H4 (cell line): ENCODE measurements at regions not wholly inside any gene's neighbourhood (a gene's known extent, or its start where the extent isn't known, plus 50 kb on each side); places are given as distances from the start of the nearest gene placed in this dataset.
A peak's percentile ranks its signal among the peaks of the same experiment; 100 is the strongest.

Experiments
- DNase-seq: peaks from one replicate; pipeline ENCODE4 v3.0.0-alpha.2; 2015; ENCODE audit warnings: low spot score

DNA sequence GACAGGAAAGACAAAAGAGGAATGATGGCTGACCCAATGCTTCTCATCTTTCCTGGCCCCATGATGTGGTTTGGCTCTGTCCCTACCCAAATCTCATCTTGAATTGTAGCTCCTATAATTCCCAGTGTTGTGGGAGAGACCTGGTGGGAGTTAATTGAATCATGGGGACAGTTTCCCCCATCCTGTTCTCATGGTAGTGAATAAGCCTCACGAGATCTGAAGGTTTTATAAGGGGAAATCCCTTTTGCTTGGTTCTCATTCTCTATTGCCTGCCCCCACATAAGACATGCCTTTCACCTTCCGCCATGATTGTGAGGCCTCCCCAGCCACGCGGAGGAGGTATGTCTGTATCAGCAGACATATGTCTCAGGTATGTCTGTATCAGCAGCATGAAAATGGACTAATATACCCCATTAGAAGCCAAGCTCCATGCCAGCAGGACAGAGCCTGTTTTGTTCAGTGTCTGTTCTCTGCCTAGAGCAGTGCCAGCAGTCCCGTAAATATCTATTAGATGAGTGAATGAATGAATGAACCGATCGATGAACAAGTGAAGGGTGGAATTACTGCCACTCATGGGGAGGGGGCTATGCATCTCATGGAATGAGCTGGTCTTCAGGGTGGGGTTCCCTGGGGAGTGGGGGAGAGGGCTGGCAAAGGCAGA lies 304.4 kb downstream of the SOX9 start:
- no peak for DNase-seq

DNA sequence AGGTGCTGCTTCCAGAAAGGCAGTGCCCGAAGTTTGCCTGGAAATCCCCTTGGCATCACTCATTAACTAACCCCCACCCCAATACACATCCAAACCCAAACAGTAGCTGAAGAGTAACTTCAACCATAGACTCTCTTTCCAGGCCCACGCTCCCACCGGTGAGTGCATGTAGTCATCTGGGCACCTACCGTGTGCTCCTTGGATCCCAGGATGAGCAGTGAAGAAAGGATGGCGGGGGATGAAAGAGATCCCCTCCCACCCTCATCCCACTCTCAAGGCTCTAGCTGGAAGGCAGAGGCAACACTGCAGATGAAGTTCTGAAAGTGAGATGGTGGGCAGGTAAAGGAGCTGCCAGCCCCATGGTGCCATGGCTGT lies 305.0 kb downstream of the SOX9 start:
- no peak for DNase-seq

DNA sequence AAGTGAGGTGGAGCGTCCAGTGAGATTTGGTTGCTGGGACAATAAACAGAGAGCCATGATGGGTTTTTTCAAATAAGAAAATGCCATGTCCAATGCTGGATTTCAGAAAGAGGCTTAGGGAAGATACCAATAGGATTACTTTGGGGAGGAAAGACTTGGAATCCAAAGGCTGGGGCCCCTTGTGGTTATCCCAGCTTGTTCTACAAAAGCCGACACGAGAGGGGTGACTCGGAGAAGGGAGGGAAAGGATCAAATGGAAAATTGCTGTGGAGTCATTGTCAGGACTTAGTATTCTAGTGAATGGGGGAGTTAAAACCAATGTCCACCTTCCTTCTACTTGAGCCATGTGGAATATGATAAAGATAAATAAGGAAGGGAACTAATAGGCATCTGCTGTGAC lies 305.5 kb downstream of the SOX9 start:
- no peak for DNase-seq

DNA sequence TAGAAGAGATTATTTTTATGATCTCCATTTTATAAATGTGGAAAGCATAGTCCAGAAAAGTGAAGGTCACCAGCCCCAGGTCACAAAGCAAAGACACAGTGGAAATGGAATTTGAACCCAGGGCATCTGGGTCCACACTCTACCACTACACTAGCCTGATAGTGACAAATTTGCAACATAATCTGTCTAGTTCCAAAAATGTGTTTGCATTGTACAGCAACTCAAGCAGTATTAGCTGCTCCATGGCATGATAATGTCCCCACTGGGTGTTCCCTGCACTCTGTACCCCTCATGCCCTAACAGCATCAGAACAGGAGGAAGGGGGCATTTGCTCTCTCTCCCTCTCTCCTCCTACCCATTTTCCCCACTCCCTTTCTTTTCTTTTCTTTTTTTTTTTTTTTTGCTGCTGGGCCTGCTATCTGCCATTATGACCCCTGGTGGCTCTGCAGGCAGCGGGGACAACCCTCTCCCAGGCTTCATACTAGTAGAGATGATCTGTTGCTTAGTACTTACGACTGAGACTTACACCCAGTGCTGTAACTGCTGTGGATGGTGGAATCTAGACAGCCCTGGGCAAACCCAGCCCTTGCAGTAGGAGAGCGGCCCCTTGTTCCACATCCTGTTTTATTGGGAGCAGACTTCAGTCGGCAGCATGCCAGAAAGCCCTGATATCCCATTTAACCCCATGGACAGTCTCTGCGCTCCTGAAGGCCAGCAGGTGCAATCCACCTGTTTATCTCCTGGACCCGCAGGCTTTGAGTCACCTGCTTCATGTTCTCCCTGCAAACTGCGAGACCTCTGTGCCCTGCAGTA lies 306.3 kb downstream of the SOX9 start:
- DNase-seq = no peak

DNA sequence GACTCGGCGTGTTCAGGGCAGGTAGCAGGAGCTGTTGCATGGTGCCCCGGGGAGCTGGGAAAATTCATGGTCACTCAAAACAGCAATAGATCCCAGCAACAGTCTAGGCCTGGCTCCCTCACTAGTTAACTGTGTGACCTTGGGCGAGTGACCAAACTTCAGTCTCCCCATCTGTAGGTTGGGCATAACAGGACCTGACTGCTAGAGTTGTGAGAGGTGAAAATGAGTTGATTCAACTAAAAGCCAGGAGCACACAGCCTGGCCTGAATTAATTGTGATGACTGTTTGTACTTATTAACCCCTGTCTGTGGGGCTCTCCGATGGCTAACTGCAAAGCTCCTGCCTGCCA lies 306.9 kb downstream of the SOX9 start:
- no peak for DNase-seq

DNA sequence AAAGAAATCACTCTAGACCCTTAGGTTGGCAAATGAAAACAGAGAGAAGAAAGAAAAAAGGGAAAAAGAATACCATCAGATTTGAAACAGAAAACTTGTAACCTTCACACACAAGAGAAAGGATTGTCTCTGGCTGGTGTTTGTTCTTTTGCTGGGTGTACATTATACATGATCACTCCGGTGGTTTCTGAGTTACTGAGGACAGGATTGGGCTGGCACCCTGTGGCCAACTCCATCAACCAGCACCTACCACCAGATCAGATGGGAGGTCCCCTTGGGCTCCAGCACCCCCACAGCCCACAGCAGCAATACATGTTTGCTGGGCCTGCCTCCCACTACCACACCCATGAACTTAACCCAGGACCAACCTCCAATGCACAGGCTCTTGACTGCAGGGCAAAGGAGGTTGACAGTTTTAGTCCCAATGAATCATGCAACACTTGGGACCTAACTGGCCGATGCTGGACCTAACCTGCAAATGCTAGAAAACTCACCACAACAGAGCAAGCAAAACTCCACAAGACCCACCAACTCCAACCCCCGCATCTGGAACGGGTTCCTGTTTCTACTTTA lies 308.3 kb downstream of the SOX9 start:
- DNase-seq = no peak

DNA sequence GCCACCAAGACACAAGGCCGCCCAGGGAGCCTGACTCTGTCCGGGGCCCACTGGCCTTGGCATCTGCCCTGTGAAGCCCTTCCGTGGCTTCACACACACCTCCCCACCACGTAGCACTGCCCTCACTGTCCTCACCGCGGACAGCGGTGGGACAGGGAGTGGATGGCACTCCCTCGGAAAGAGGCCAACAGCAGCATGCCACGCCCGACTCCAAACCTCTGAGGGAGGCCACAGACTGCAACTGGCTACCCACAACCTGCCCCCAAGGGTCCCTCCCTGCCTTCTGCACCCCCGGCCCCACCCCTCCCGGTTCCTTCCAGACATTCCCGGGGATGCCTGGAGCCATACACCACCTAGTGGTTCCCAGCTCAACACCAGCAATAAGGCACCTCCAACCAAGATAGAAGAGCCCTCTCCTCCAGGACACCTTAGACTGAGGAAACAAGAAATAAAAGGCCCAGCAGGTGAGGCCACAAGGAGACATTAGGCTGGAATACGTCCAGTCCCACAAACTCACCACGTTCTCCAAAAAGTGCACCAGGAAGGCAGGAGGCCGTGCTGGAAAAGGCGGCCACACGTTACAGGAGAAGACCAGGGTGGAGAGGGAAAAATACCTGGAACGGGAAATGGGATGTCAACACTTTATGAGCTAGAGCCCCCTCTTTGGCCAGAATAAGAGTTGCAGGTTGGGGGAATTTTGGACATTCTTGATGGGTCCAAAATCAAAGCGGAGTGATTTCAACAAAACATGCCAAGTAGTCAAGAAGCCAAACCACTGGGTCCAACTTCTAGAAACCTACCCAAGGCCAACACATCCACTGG lies 310.0 kb downstream of the SOX9 start:
- DNase-seq = no peak

DNA sequence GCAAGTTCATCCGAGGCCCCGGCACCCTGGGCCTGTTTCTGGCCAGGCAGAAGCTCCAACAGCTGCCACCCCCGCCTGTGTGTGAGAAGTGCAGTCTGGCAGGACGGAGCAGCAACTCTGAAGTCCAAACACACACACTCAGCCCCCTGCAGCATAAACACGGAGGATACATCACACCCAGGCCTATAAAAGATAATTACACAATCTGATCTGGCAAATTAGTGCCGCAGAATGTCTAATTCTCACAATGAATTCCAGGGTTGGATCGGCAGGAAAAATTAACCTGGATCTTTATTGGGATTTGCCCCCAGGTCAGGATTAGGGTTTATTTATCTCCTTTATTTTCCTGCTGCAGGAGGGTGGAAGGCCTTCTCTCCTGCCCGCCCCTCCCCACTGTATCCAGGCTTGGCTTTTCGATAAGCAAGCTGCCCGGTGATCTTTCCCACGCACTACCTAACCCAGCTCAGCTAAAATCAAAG lies 311.4 kb downstream of the SOX9 start:
- peak; percentile 42 for DNase-seq

DNA sequence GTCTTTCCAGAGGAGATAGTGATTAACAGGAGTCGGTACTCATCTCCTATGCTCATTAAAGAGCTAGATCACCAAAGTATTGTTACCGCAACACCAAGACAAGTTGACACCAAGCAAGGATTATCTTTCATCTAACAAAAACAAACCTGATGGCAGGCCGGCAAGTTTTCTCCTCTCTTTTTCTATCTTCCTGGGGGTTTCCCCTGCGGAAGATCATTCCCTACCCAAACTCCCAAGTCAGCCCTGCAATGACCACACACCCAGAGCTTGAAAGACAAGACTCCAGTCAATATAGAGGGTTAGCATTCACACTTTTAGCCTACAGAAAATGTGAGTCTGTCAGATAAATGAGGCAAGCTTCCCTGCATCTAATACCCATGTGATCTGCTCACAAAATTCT lies 312.1 kb downstream of the SOX9 start:
- no peak for DNase-seq

DNA sequence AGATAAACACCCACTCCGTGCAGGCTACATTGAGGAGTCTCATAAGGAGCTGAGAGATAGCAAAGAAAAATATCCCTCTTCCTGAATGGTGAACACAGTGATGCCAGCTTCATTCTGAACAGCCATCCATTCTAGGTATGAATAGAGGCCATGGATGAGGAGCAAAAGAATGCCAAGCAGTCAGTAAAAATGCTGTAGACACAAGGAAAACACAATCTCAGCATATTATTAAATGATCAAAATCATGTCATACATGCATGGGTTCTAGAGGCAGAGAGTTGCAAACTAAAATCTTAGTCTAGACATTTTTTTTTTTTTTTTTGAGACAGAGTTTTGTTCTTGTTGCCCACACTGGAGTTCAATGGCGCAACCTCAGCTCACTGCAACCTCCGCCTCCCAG lies 313.0 kb downstream of the SOX9 start:
- DNase-seq = no peak

DNA sequence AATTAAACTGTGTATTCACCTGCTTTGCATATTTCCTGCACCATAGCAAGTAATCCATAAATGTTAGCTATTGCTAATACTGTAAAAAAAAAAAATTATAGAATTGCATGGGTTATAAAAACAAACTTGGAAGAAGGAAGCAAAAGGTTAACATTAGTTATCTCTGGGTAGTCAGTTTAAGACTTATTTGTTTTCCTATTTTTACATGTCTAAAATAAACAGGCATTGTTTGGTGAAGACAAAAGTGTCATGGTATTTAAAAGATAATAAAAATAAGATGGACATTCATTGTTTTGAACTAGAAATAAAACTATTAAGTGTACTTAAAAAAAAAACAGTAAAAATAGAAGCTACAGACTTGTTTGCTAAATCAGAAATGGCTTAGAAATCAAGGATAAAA lies 313.8 kb downstream of the SOX9 start:
- no peak for DNase-seq

DNA sequence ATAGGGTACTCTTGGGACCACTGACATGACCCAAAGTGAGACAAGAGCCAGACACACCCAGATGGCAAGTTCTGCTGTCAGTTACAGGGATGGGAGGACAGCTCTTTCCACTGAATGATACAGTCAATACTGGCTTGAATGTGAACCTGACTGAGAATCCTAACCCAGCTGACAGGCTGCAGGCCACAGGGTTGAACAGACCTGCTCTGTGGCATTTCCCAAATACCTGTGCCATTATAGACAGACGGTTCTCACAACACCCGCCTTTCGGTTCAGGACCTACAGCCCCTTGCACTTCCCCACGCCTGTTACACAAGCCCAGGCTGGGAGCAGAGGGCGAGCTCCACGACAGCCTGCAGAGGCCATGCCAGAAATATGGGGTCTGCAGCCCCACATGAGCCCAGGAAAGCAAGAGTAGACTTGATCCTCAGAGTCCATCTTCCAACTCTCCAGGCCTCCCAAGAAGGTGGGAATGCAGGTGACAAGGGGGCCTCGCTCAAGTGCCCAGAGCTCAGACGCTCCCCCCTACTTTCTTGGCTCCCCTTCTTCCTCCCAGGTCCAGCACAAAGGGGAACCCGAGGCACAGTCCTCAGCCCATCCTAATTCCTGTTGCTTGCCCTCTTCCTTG lies 314.3 kb downstream of the SOX9 start:
- DNase-seq = no peak

DNA sequence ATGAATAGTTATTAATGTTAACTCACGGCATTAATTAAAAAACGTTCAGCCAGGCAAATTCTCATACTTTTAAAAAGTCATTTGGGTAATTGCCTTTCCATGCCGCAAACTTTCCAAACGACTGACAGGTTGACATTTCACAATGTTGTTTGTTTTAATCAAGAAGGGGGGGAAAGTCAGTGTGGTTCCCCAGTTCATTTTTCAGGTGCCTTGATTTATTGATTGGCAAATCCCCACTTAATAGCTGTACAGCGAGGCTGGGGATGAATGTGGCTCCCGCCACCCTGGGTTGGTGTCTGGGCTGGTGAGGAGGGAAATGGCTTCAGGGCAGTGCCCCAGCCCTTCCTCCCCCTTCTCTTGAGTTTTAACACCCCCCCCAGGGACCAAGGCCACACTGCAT lies 318.0 kb downstream of the SOX9 start:
- DNase-seq = no peak

DNA sequence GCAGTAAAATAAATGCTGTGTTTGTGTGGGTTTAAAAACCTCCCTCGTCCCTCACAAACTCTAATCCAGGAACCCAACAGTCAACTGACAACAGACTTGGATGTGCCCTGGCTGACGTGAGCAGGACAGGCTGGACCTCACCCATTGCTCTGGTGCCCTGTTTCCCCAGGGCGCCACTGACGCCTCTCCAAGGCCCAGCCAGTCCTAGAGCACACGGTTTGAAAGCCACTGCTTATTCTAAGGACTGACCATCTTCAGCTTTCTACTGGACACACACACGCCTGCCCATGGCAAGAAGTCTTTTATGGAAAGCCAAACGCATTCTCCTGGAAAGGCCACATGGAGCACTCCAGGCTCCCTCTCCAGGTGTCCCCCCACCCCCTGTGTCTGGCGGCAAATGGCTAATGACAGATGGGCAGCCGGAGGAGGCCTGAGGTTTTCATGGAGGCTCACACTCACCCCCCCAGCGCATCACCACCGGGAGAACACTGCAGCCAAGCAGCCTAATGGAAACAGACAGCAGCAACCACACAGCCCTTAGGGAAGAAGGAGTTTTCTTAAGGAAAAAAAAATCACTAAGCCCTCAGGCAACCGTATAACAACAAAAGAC lies 319.2 kb downstream of the SOX9 start:
- DNase-seq = no peak

DNA sequence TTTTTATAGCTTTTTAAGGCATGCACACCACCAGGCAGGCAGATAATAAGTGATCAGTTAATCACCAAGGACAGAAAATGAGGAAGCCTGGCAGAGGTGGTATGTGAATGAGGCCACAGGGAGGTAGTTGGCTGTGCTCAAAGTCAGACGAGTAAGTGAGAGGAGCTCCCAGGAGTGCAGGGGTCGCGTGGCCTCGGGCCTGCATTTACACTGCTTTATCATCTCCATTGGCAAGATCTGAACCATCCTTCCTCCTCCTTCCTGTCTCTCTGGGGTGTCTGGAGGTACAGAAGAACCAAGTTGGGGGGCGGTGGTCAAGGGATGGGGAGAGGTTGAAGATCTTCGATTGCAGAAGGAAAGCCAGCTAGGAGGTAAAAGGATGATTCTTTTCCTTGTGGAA lies 320.1 kb downstream of the SOX9 start:
- no peak for DNase-seq

DNA sequence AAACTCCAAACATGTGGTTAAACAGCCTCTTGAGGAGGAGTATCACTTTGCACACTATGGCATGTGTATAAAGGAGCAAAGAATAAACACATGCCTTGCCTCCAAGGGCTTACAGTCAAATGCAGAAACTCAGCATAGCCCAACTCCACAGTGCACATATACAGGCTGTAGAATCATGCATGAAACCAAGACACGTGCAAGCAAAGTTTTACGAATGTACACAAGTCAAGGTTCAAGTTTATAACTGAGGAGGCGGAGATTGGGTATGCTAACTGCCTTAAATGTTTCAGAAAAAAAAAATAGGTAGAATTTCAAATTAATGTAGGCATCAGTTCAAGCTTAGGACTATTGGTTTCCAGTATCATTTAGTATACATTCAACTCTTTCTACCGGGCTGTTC lies 321.1 kb downstream of the SOX9 start:
- no peak for DNase-seq

DNA sequence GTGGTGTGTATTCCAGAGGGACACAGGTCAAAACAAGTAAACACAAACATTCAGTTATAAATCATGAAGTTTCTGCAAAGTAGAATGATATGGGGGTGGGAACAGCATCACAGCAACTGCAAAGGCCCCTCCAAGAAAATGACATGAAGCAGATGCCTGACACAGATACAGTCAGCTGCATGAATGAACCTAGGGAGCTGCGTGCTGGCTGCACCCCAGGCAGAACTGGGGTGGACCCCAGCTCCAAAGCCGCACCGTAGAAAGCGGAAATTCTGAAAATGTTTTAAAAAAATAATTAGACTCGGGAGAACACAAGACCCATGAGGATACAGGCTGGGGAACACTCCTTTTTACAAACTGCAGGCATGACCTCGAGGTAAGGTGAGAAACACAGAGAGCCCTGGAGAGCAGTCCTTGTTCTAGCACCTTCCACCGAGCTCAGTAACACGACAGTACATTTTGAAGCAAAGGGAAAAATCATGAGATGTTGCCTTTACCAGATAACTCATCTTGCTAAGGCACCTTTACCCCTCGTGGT lies 323.8 kb downstream of the SOX9 start:
- DNase-seq = no peak

DNA sequence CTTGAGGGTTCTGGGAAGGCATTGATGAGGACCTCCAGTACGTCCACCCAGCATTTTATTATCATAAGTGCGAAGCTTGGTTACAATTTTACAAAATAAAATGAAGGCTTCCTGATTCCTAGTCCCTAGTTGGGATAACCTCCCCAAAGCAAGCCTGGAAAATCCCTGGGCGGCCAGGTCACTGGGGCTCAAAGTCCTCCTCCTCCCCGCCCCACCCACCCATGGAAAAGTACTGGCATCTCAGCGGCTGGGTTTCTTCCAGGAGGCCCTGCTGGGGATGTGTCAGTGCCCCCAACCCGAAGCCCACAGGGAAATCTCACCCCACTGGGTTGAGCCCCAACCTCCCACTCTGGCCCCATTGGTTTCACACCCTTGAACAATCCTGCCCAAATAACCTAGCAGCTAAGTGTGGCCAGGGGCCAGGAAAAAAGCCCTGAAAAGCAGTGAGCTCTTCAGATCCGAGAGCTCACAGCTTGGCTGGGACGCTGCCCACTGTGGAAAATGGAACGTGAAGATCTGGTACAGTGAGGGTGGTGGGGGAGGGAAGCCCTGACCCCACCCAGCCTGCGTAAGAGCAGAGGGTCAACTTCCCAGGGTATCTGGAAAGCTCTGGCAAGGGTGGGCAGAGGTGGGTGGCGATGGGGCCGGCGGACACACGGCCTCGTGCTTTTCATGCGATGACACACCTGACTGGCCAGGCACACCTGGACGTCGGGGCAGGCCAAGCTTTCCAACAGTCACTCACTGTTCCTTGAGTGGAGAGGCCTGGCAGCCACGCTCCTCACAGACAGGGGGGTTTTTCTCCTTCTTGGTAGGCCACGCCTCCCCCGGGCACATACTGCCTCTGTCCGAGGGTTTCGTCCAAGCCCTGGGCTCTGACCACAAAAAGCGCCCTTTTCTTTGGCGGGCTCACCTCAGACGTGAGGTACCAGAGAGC lies 324.5 kb downstream of the SOX9 start:
- no peak for DNase-seq

DNA sequence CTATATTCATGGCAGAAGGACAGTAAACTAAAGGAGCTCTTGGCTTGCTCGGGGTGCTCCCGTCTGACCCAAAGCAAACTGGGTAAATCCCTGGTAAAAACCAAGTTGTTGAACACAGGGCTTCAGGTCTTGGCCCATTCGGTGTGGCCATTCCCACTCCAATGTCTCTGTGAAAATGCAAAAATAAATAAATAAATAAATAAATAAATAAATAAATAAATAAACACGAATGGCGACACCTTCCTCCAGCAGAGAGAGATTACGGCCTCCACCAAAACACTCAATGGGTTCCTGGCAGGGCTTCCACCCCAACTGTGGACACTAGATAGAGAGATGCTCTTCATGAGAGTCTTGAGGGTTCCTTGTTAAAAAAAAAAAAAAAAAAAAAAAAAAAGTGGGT lies 325.3 kb downstream of the SOX9 start:
- DNase-seq = no peak
